HEK293T (cell line): ENCODE measurements at regions not wholly inside any gene's neighbourhood (a gene's known extent, or its start where the extent isn't known, plus 50 kb on each side); places are given as distances from the start of the nearest gene placed in this dataset.
A peak's percentile ranks its signal among the peaks of the same experiment; 100 is the strongest.

ENCODE experiments used
- CTCF ChIA-PET: fragments of 350-600 bp; formaldehyde crosslinking; extraction: SDS; loops from one replicate; lab custom pipeline; 2021; ENCODE audit warnings: antibody characterized with exemption, inconsistent platforms; lab: Yijun Ruan, JAX
- POLR2A ChIA-PET: fragments of 350-600 bp; formaldehyde crosslinking; extraction: SDS; loops from one replicate; lab custom pipeline; 2020; ENCODE audit warnings: antibody characterized with exemption, inconsistent platforms; lab: Yijun Ruan, JAX
- DNase-seq: peaks from one replicate; pipeline ENCODE4 v3.0.0; 2012; ENCODE audit warnings: mixed read lengths; ENCODE audit errors: extremely low spot score
- ARNT ChIP-seq: fragments of 450-650 bp; IDR thresholded peaks from 2 replicates; pipeline ENCODE4 v1.6.1; 2017; ENCODE audit warnings: mild to moderate bottlenecking
- BHLHE40 ChIP-seq: fragments of 450-650 bp; IDR thresholded peaks from 2 replicates; pipeline ENCODE4 v1.6.1; 2016; ENCODE audit warnings: mild to moderate bottlenecking, moderate library complexity, borderline replicate concordance
- CTBP1 ChIP-seq: fragments of 450-650 bp; IDR thresholded peaks from 2 replicates; pipeline ENCODE4 v1.6.1; 2016; ENCODE audit warnings: borderline replicate concordance
- ELF4 ChIP-seq: fragments of 450-650 bp; IDR thresholded peaks from 2 replicates; pipeline ENCODE4 v1.6.1; 2017; ENCODE audit warnings: antibody characterized with exemption
- FOXA1 ChIP-seq: fragments of 450-650 bp; IDR thresholded peaks from 2 replicates; pipeline ENCODE4 v1.6.1; 2016; ENCODE audit warnings: mild to moderate bottlenecking
- FOXK2 ChIP-seq: fragments of 450-650 bp; IDR thresholded peaks from 2 replicates; pipeline ENCODE4 v1.6.1; 2016; ENCODE audit warnings: mild to moderate bottlenecking
- FOXM1 ChIP-seq: fragments of 450-650 bp; IDR thresholded peaks from 2 replicates; pipeline ENCODE4 v1.6.1; 2017; ENCODE audit warnings: mild to moderate bottlenecking, borderline replicate concordance
- HDGF ChIP-seq: fragments of 450-650 bp; IDR thresholded peaks from 2 replicates; pipeline ENCODE4 v1.6.1; 2017; ENCODE audit warnings: antibody characterized with exemption, borderline replicate concordance
- L3MBTL2 ChIP-seq: fragments of 450-650 bp; conservative IDR thresholded peaks from 2 replicates; pipeline ENCODE4 v1.6.1; 2016; ENCODE audit warnings: mild to moderate bottlenecking
- LEF1 ChIP-seq: fragments of 450-650 bp; IDR thresholded peaks from 2 replicates; pipeline ENCODE4 v1.6.1; 2017; ENCODE audit warnings: mild to moderate bottlenecking, borderline replicate concordance
- NFRKB ChIP-seq: fragments of 450-650 bp; IDR thresholded peaks from 2 replicates; pipeline ENCODE4 v1.6.1; 2016; ENCODE audit warnings: mild to moderate bottlenecking, moderate library complexity
- PKNOX1 ChIP-seq: fragments of 450-650 bp; IDR thresholded peaks from 2 replicates; pipeline ENCODE4 v1.6.1; 2016
- SP1 ChIP-seq: fragments of 450-650 bp; IDR thresholded peaks from 2 replicates; pipeline ENCODE4 v1.6.1; 2017
- SUZ12 ChIP-seq: fragments of 450-650 bp; IDR thresholded peaks from 2 replicates; pipeline ENCODE4 v1.6.1; 2016; ENCODE audit warnings: mild to moderate bottlenecking
- TARDBP ChIP-seq: fragments of 450-650 bp; IDR thresholded peaks from 2 replicates; pipeline ENCODE4 v1.6.1; 2016
- ZNF384 ChIP-seq: fragments of 450-650 bp; IDR thresholded peaks from 2 replicates; pipeline ENCODE4 v1.6.1; 2016

DNA sequence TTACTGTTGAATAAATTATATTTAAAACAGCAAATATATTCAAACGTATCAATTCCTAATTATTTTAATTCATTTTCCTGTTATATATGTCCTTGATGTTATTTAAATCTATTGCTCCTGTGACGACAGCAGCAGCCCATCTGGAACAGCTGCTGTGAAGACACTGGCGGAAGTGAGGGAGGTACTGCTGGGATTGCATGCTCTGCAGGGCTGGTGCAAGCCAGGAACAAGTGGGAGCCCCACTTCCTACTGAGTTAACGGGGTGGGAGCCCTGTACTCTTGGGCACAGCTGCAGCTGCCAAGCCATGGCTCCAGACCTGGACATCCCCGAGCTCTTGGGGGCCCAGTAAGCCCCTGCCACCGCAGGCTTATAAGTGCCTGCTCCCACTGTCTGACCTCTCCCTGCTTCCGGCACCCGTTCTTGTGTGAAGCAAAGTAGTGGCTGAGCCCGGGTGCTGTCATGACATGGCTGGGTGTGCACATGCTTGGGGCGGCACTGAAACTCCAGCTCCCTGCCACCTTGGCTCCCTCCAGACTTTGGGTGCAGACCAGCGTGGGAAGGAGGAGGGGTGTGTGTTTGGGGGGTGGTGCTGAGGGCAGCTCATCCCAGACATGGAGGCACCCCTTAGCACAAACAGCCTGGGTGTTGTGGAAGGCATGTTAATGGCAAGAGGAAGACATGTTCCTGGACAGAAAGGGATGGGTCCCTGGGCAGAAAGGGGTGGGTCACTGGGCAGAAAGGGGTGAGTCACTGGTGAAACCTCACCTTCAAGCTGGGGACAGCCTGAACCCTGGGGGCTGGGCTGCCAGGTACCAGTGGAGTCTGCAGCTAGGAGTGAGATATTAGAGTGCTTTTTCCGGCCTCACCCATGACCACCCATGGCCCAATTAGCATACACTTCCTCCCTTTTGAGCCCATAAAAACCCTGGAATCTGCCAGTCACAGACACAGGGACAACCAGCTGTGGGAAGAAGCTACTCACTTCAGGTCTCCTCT is 1981.3 kb upstream of the IGFBP7 start:
- TF ChIP-seq ZNF384 = no peak
- no peak for TF ChIP-seq SUZ12
- TF ChIP-seq FOXM1 = no peak
- no peak for TF ChIP-seq TARDBP
- no peak for TF ChIP-seq L3MBTL2
- TF ChIP-seq ARNT = no peak
- no peak for TF ChIP-seq ELF4
- POLR2A ChIA-PET = no interaction called here
- DNase-seq = no peak
- CTCF ChIA-PET = no interaction called here

DNA sequence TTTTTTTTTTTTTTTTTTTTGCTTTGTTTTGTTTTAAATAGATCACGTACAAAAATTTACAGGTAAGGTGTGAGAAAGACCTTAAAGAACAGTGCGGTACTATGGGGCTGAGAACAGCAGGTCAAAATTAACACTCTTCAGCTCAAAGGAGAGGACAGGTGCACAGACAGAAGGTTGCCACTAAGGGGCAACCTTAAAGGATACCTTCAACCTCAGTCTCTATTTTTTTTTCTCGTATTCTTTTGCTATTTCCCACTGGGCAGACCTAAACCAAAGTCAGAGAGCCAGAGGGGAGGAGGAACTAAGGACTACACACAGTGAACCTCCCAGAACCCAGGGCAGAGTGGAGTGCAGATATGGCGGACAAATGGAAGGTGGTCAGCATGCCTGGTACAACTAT is 1984.3 kb upstream of the IGFBP7 start:
- TF ChIP-seq FOXK2 (no peak), SUZ12 (no peak), FOXM1 (no peak), NFRKB (no peak), ELF4 (no peak), ARNT (no peak), FOXA1 (no peak), TARDBP (no peak), L3MBTL2 (no peak), ZNF384 (no peak), HDGF (no peak)
- ChIA-PET POLR2A (no interaction called here), CTCF (no interaction called here)
- peak; percentile 4 for DNase-seq

DNA sequence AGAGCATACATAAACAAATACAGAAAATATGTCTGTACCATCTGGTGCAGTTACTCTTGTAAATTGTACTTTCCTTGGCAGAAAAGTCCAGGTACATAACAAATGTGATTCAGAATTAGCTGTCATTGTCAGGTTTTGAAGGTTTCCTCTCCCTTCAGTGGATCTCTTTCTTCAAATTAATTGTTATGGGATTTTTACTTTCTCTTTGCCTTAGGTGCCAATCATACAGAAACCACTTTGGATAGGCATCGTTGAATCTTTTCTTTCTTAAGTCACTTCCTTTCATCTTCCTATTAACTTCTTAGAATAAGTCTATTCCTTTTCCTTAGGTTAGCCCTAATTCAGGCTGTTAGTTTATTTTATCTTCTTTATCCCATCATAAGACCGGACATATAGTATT is 1992.1 kb upstream of the IGFBP7 start:
- DNase-seq = no peak
- CTCF ChIA-PET = no interaction called here
- POLR2A ChIA-PET = no interaction called here
- no peak for TF ChIP-seq NFRKB
- no peak for TF ChIP-seq PKNOX1
- no peak for TF ChIP-seq SUZ12
- no peak for TF ChIP-seq FOXK2
- TF ChIP-seq TARDBP = no peak
- TF ChIP-seq ZNF384 = no peak
- no peak for TF ChIP-seq CTBP1
- TF ChIP-seq HDGF = no peak
- TF ChIP-seq BHLHE40 = no peak
- no peak for TF ChIP-seq SP1
- no peak for TF ChIP-seq ARNT
- TF ChIP-seq FOXA1 = no peak
- no peak for TF ChIP-seq ELF4
- no peak for TF ChIP-seq FOXM1
- TF ChIP-seq L3MBTL2 = no peak
- TF ChIP-seq LEF1 = no peak

GRCh38 chr4:59120287-59120814 is 2010.2 kb upstream of the IGFBP7 start:
- no peak for TF ChIP-seq FOXK2
- no peak for TF ChIP-seq ARNT
- TF ChIP-seq HDGF = no peak
- TF ChIP-seq ZNF384 = no peak
- TF ChIP-seq L3MBTL2 = no peak
- no peak for TF ChIP-seq SP1
- TF ChIP-seq ELF4 = no peak
- no peak for TF ChIP-seq BHLHE40
- TF ChIP-seq SUZ12 = no peak
- TF ChIP-seq CTBP1 = no peak
- no peak for TF ChIP-seq FOXA1
- no peak for TF ChIP-seq LEF1
- TF ChIP-seq FOXM1 = no peak
- no peak for TF ChIP-seq TARDBP
- no peak for TF ChIP-seq NFRKB
- no peak for TF ChIP-seq PKNOX1
- POLR2A ChIA-PET = no interaction called here

GRCh38 chr4:59122626-59123025 is 2012.4 kb upstream of the IGFBP7 start:
- TF ChIP-seq CTBP1 (no peak), L3MBTL2 (no peak), NFRKB (no peak), ZNF384 (no peak), LEF1 (no peak), HDGF (no peak), FOXM1 (no peak), ARNT (no peak), ELF4 (no peak), SP1 (no peak)
- POLR2A ChIA-PET = no interaction called here
- CTCF ChIA-PET = no interaction called here
- no peak for DNase-seq

More at GRCh38 chr4:59120287-59120814, 2010.2 kb upstream of the IGFBP7 start:
- DNase-seq = no peak
- CTCF ChIA-PET = no interaction called here

GRCh38 chr4:59126159-59126558 is 2016.0 kb upstream of the IGFBP7 start:
- ChIA-PET CTCF (no interaction called here), POLR2A (no interaction called here)
- no peak for TF ChIP-seq NFRKB
- TF ChIP-seq LEF1 = no peak
- no peak for TF ChIP-seq ELF4
- no peak for TF ChIP-seq BHLHE40
- no peak for TF ChIP-seq SP1
- TF ChIP-seq CTBP1 = no peak
- TF ChIP-seq ZNF384 = no peak
- TF ChIP-seq ARNT = no peak
- no peak for TF ChIP-seq PKNOX1
- no peak for TF ChIP-seq FOXA1
- no peak for TF ChIP-seq FOXM1
- no peak for TF ChIP-seq FOXK2
- no peak for TF ChIP-seq SUZ12
- TF ChIP-seq TARDBP = no peak
- TF ChIP-seq L3MBTL2 = no peak
- no peak for TF ChIP-seq HDGF
- no peak for DNase-seq
